ENCODE measurements at regions not wholly inside any gene's neighbourhood (a gene's known extent, or its start where the extent isn't known, plus 50 kb on each side); places are given as distances from the start of the nearest gene placed in this dataset.
A peak's percentile ranks its signal among the peaks of the same experiment; 100 is the strongest.

DNA sequence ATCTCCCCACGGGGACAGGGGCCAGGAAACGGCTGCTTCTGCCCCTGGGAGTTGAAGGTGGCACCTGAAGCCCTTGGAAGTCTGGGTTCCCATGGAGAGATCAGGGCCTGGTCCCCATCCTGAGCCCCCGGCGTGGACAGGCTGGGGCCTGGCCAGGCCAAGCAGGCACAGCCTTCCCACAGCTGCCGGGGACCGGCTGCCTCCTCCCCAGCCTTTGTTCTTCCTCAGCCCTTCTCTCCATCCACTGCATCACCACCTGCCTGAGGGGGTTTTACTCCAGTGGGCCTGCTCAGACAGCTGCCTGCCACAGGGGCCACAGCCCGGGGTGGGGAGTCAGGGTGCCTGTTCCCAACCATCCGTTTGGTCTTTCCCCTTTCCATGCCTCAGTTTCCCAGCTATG, 187.7 kb downstream of the INHBB start:
- H3K9ac ChIP-seq (ENCODE audit: low read length): no peak overlapping the region
- no peak for DNase-seq
- H3K27me3 ChIP-seq (ENCODE audit: insufficient read depth, low read length): no peaks in the 10 kb centered on the region
- WGBS (ENCODE audit: extremely low coverage, insufficient coverage, insufficient read length): no CpG with 5 or more reads among the region's 8 CpGs
- no peaks in the 10 kb centered on the region for H3K36me3 ChIP-seq (ENCODE audit: control insufficient read depth in 1 of 2, insufficient read depth in 2 of 2, low read length in 2 of 2)
- peaks cover 0 to under 1% of the 10 kb centered on the region in 2 experiments for H3K4me1 ChIP-seq (ENCODE audit: control insufficient read depth in 1 of 2, insufficient read depth in 2 of 2, low read length in 2 of 2)
- no peak overlapping the region for H3K23ac ChIP-seq (ENCODE audit: low read length)
- H3K4me2 ChIP-seq (ENCODE audit: low read length): no peak overlapping the region
- no peak overlapping the region for H3K18ac ChIP-seq (ENCODE audit: low read length)
- no peak overlapping the region for H3K4ac ChIP-seq (ENCODE audit: low read depth, low read length)
- no peak overlapping the region for H4K8ac ChIP-seq (ENCODE audit: low read depth, low read length)
- peaks cover 4% of the 10 kb centered on the region for H3K9me3 ChIP-seq (ENCODE audit: insufficient read depth, low read depth, low read length)
- H4K91ac ChIP-seq (ENCODE audit: low read depth, low read length): no peak overlapping the region
- H3K27ac ChIP-seq (ENCODE audit: low read depth, low read length): no peak overlapping the region
- no peak overlapping the region for H2BK12ac ChIP-seq (ENCODE audit: low read length)
- no peak overlapping the region for H3K4me3 ChIP-seq (ENCODE audit: low read depth, low read length)
- H4K12ac ChIP-seq (ENCODE audit: low read depth, low read length): no peak overlapping the region
- no peaks in the 10 kb centered on the region for H3K79me1 ChIP-seq (ENCODE audit: low read length)
- no peak overlapping the region for H2BK5ac ChIP-seq (ENCODE audit: low read depth, low read length, poor library complexity)
- H2AFZ ChIP-seq (ENCODE audit: insufficient read depth, low read length, poor library complexity): no peak overlapping the region
- H3K79me2 ChIP-seq (ENCODE audit: control insufficient read depth, insufficient read depth, low read length, poor library complexity): no peaks in the 10 kb centered on the region
- H3K14ac ChIP-seq (ENCODE audit: low read length): no peak overlapping the region
- no peak overlapping the region for H2AK5ac ChIP-seq (ENCODE audit: low read length)
- H2BK120ac ChIP-seq (ENCODE audit: insufficient read depth, low read length, poor library complexity): no peak overlapping the region

DNA sequence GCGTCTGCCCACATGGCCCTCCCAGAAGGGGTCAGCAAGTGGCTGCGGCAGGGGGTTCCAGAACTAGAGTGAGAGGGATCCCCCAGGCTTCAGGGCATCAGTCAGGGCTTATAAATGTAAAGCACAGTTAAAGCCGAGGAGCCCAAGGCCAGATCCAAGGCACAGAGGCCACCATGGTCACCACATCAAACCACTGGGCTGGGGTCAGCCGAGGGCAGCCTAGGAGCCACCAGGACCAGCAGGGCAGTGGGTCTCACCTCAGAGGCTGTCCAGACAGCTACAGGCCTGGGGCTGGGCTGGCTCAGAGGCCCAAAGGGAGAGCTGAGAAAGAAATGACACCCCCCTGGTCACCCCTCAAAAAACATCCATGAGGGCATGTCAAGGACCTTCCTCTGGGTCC, 188.5 kb downstream of the INHBB start:
- DNase-seq: no peak
- H3K9ac ChIP-seq (ENCODE audit: low read length): no peak overlapping the region
- no peak overlapping the region for H3K4me2 ChIP-seq (ENCODE audit: low read length)
- no peaks in the 10 kb centered on the region for H3K27me3 ChIP-seq (ENCODE audit: insufficient read depth, low read length)
- no peak overlapping the region for H4K12ac ChIP-seq (ENCODE audit: low read depth, low read length)
- H3K36me3 ChIP-seq (ENCODE audit: control insufficient read depth in 1 of 2, insufficient read depth in 2 of 2, low read length in 2 of 2): no peaks in the 10 kb centered on the region
- H2BK5ac ChIP-seq (ENCODE audit: low read depth, low read length, poor library complexity): no peak overlapping the region
- H3K4me1 ChIP-seq (ENCODE audit: control insufficient read depth in 1 of 2, insufficient read depth in 2 of 2, low read length in 2 of 2): peaks cover under 1 to 4% of the 10 kb centered on the region in 2 experiments
- H3K18ac ChIP-seq (ENCODE audit: low read length): no peak overlapping the region
- WGBS (ENCODE audit: extremely low coverage, insufficient coverage, insufficient read length): no CpG with 5 or more reads among the region's 4 CpGs
- no peak overlapping the region for H3K4me3 ChIP-seq (ENCODE audit: low read depth, low read length)
- no peak overlapping the region for H2BK120ac ChIP-seq (ENCODE audit: insufficient read depth, low read length, poor library complexity)
- no peak overlapping the region for H3K27ac ChIP-seq (ENCODE audit: low read depth, low read length)
- H3K9me3 ChIP-seq (ENCODE audit: insufficient read depth, low read depth, low read length): peaks cover 2% of the 10 kb centered on the region
- H3K4ac ChIP-seq (ENCODE audit: low read depth, low read length): no peak overlapping the region
- H2BK12ac ChIP-seq (ENCODE audit: low read length): no peak overlapping the region
- H3K79me1 ChIP-seq (ENCODE audit: low read length): no peaks in the 10 kb centered on the region
- no peak overlapping the region for H2AK5ac ChIP-seq (ENCODE audit: low read length)
- H4K91ac ChIP-seq (ENCODE audit: low read depth, low read length): no peak overlapping the region
- H3K23ac ChIP-seq (ENCODE audit: low read length): no peak overlapping the region
- H3K14ac ChIP-seq (ENCODE audit: low read length): no peak overlapping the region
- H4K8ac ChIP-seq (ENCODE audit: low read depth, low read length): no peak overlapping the region
- no peaks in the 10 kb centered on the region for H3K79me2 ChIP-seq (ENCODE audit: control insufficient read depth, insufficient read depth, low read length, poor library complexity)
- H2AFZ ChIP-seq (ENCODE audit: insufficient read depth, low read length, poor library complexity): no peak overlapping the region

DNA sequence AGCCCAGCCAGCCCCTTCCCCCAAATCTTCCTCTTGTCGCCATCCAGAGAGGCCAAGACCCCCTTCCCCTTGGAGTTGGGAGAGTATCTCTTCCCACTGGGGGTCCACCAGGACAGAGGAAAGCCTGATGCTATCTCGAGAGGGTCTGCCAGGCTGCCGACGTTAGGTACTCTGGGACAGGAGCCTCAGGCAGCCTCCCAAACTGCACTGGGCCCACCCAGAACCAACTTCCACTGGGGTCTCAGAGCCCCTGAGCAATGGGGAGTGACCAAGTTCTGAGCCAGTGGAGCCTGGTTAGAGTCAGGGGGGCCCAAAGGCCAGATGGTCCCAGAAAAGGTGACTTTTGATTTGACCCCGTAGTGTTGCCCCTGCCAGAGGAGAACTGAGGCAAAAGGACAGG, 189.1 kb downstream of the INHBB start:
- WGBS (ENCODE audit: extremely low coverage, insufficient coverage, insufficient read length): no CpG with 5 or more reads among the region's 5 CpGs
- no peak overlapping the region for H4K8ac ChIP-seq (ENCODE audit: low read depth, low read length)

DNA sequence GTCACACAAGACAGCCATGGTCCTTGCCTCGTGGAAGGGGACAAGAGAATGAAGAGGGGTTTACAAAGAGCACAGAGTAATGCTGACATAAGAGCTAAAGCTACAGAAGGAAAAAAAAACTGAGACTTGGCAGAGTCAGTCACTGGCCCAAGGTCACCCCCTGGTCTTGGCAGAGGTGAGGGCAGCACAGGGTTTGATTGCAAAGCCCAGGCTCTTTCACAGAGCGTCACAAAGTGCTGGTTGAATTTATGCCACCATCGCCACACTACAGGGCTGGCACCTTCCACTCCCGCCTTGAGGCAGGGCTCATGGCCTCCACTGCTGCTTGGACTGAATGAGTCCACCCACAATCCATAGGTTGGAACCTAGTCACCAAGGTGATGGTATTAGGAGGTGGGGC, 190.2 kb downstream of the INHBB start:
- Histone ChIP-seq H3K4me2 (ENCODE audit: low read length) (no peak overlapping the region), H2AK5ac (ENCODE audit: low read length) (no peak overlapping the region), H3K23ac (ENCODE audit: low read length) (no peak overlapping the region), H4K8ac (ENCODE audit: low read depth, low read length) (no peak overlapping the region), H2AFZ (ENCODE audit: insufficient read depth, low read length, poor library complexity) (no peak overlapping the region), H3K79me2 (ENCODE audit: control insufficient read depth, insufficient read depth, low read length, poor library complexity) (no peaks in the 10 kb centered on the region), H4K12ac (ENCODE audit: low read depth, low read length) (no peak overlapping the region), H3K27ac (ENCODE audit: low read depth, low read length) (no peak overlapping the region), H2BK120ac (ENCODE audit: insufficient read depth, low read length, poor library complexity) (no peak overlapping the region), H3K9me3 (ENCODE audit: insufficient read depth, low read depth, low read length) (peaks cover 2% of the 10 kb centered on the region), H2BK5ac (ENCODE audit: low read depth, low read length, poor library complexity) (no peak overlapping the region), H3K27me3 (ENCODE audit: insufficient read depth, low read length) (no peaks in the 10 kb centered on the region), H3K36me3 (ENCODE audit: control insufficient read depth in 1 of 2, insufficient read depth in 2 of 2, low read length in 2 of 2) (no peaks in the 10 kb centered on the region), H3K18ac (ENCODE audit: low read length) (no peak overlapping the region), H3K14ac (ENCODE audit: low read length) (no peak overlapping the region), H3K4me3 (ENCODE audit: low read depth, low read length) (no peak overlapping the region), H3K9ac (ENCODE audit: low read length) (no peak overlapping the region), H2BK12ac (ENCODE audit: low read length) (no peak overlapping the region), H3K4me1 (ENCODE audit: control insufficient read depth in 1 of 2, insufficient read depth in 2 of 2, low read length in 2 of 2) (peaks cover 15 to 18% of the 10 kb centered on the region in 2 experiments), H3K79me1 (ENCODE audit: low read length) (peaks cover 2% of the 10 kb centered on the region), H4K91ac (ENCODE audit: low read depth, low read length) (no peak overlapping the region), H3K4ac (ENCODE audit: low read depth, low read length) (no peak overlapping the region)
- no peak for DNase-seq
- no CpG with 5 or more reads among the region's 4 CpGs for WGBS (ENCODE audit: extremely low coverage, insufficient coverage, insufficient read length)

More for the DNA sequence above, 189.1 kb downstream of the INHBB start:
- Histone ChIP-seq H3K23ac (ENCODE audit: low read length) (no peak overlapping the region), H3K18ac (ENCODE audit: low read length) (no peak overlapping the region), H3K4ac (ENCODE audit: low read depth, low read length) (no peak overlapping the region), H3K79me1 (ENCODE audit: low read length) (no peaks in the 10 kb centered on the region), H2AFZ (ENCODE audit: insufficient read depth, low read length, poor library complexity) (no peak overlapping the region), H3K36me3 (ENCODE audit: control insufficient read depth in 1 of 2, insufficient read depth in 2 of 2, low read length in 2 of 2) (no peaks in the 10 kb centered on the region), H4K91ac (ENCODE audit: low read depth, low read length) (no peak overlapping the region), H3K4me1 (ENCODE audit: control insufficient read depth in 1 of 2, insufficient read depth in 2 of 2, low read length in 2 of 2) (peaks cover 6 to 9% of the 10 kb centered on the region in 2 experiments), H3K27me3 (ENCODE audit: insufficient read depth, low read length) (no peaks in the 10 kb centered on the region), H3K27ac (ENCODE audit: low read depth, low read length) (no peak overlapping the region), H3K4me3 (ENCODE audit: low read depth, low read length) (peak overlapping the region; percentile 9), H4K12ac (ENCODE audit: low read depth, low read length) (no peak overlapping the region), H3K4me2 (ENCODE audit: low read length) (no peak overlapping the region), H2BK120ac (ENCODE audit: insufficient read depth, low read length, poor library complexity) (no peak overlapping the region), H3K9me3 (ENCODE audit: insufficient read depth, low read depth, low read length) (peaks cover 2% of the 10 kb centered on the region), H2BK12ac (ENCODE audit: low read length) (no peak overlapping the region), H2AK5ac (ENCODE audit: low read length) (no peak overlapping the region), H3K79me2 (ENCODE audit: control insufficient read depth, insufficient read depth, low read length, poor library complexity) (no peaks in the 10 kb centered on the region), H2BK5ac (ENCODE audit: low read depth, low read length, poor library complexity) (no peak overlapping the region), H3K9ac (ENCODE audit: low read length) (no peak overlapping the region), H3K14ac (ENCODE audit: low read length) (no peak overlapping the region)
- no peak for DNase-seq

Data from trophoblast cell (in vitro differentiated cells and primary cell).